ENCODE measurements at regions not wholly inside any gene's neighbourhood (a gene's known extent, or its start where the extent isn't known, plus 50 kb on each side); places are given as distances from the start of the nearest gene placed in this dataset.

DNA sequence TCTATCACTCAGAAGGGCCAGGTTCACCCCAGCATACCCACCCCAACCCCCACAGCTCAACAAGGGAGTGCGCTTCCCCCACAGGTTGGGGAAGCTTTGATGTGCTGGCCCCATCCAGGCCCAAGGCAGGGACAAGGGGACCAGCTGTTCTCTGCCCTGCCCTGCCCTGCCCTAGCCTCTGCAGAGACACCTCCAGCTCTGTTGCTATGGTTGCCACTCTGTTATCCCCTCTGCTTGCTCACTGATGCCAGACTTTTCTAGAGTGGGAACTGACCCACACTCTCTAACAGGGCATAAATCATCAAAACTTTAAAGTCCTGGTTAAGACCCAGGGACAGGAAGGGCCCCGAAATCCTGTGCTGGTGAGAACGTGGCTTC is 50.4 kb upstream of the ENPP7 start:
- Histone ChIP-seq H3K36me3 (no peaks in the 10 kb centered on the region), H3K27ac (no peak overlapping the region), H3K27me3 (peaks cover 18 to 22% (median 19%) of the 10 kb centered on the region in 3 donors), H3K4me1 (no peaks in the 10 kb centered on the region), H3K9me3 (no peaks in the 10 kb centered on the region), H3K4me3 (no peak overlapping the region)
- in situ Hi-C loops (cut with MboI; ENCODE audit: low sequenced_read_pairs in 4 of 4) (no loop called here), intact Hi-C loops (cut with DNase I; ENCODE audit: low total_unique reads) (no loop called here)
- ATAC-seq (no peak), DNase-seq (no peak)
- TF ChIP-seq CTCF (IDR thresholded peaks at IDR 0.05 in 4 of 5, conservative IDR thresholded peaks at IDR 0.05 in 1 of 5) (no peak), POLR2A (IDR thresholded peaks at IDR 0.05) (no peak)

DNA sequence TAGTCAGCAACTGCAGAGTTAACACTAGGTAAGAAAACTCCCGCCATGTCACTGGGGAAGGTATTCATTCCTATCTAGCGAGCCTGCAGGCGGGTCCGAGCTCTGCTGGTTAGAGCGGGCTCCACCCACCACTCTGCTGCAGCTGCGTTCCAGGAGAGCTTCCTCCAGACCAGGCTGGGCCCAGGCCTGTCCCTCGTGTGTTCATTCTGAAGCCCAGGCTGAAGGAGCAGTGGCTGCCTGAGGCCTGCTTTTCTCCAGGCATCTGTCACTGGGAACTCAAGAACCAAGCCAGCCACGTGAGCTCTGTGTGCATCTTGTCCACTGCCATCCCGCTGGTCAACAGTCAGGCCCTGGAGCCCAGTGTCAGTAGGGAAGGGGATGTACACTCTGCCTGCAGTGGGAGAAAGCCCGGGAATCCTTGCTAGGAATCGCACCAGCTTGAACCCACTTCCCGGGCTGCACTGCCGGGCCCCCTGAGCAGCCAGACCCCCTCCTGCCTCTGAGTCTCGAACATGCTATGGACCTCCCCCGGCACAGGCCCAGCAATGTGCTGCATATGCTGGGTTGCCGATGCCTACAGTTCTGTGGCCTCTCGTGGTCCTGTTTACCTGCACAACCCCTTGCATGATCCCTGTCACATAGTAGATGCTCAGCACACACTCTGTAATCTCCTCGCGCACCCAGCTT is 51.0 kb upstream of the ENPP7 start:
- Histone ChIP-seq H3K27ac (no peak overlapping the region), H3K9me3 (no peaks in the 10 kb centered on the region), H3K27me3 (peaks cover 13 to 21% (median 18%) of the 10 kb centered on the region in 3 donors), H3K36me3 (no peaks in the 10 kb centered on the region), H3K4me3 (no peak overlapping the region), H3K4me1 (no peaks in the 10 kb centered on the region)
- intact Hi-C loops (cut with DNase I; ENCODE audit: low total_unique reads) (no loop called here), in situ Hi-C loops (cut with MboI; ENCODE audit: low sequenced_read_pairs in 4 of 4) (no loop called here)
- ATAC-seq (no peak), DNase-seq (no peak)
- TF ChIP-seq POLR2A (IDR thresholded peaks at IDR 0.05) (no peak), CTCF (IDR thresholded peaks at IDR 0.05 in 4 of 5, conservative IDR thresholded peaks at IDR 0.05 in 1 of 5) (no peak)

GRCh38 chr17:79678736-79679255 is 51.9 kb upstream of the ENPP7 start:
- in situ Hi-C loops (cut with MboI; ENCODE audit: low sequenced_read_pairs in 4 of 4) (no loop called here), intact Hi-C loops (cut with DNase I; ENCODE audit: low total_unique reads) (no loop called here)
- Histone ChIP-seq H3K27ac (no peak overlapping the region), H3K36me3 (no peaks in the 10 kb centered on the region), H3K27me3 (peaks cover 3 to 25% (median 19%) of the 10 kb centered on the region in 3 donors), H3K4me3 (no peak overlapping the region), H3K9me3 (peaks cover 0 to 7% (median 0%) of the 10 kb centered on the region in 3 donors), H3K4me1 (no peaks in the 10 kb centered on the region)
- TF ChIP-seq POLR2A (IDR thresholded peaks at IDR 0.05) (no peak), CTCF (IDR thresholded peaks at IDR 0.05 in 4 of 5, conservative IDR thresholded peaks at IDR 0.05 in 1 of 5) (no peak)
- DNase-seq (no peak), ATAC-seq (no peak)

GRCh38 chr17:79678091-79678735 is 52.5 kb upstream of the ENPP7 start:
- in situ Hi-C loops (cut with MboI; ENCODE audit: low sequenced_read_pairs in 4 of 4), result no loop called here
- no peak for ATAC-seq

More at GRCh38 chr17:79678091-79678735, 52.5 kb upstream of the ENPP7 start:
- H3K27me3 ChIP-seq, result peaks cover 0 to 29% (median 25%) of the 10 kb centered on the region in 3 donors
- H3K9me3 ChIP-seq, result peaks cover 0 to 12% (median 0%) of the 10 kb centered on the region in 3 donors
- TF ChIP-seq CTCF (IDR thresholded peaks at IDR 0.05 in 4 of 5, conservative IDR thresholded peaks at IDR 0.05 in 1 of 5) (no peak), POLR2A (IDR thresholded peaks at IDR 0.05) (no peak)
- no peaks in the 10 kb centered on the region for H3K4me1 ChIP-seq
- H3K27ac ChIP-seq, result no peak overlapping the region
- intact Hi-C loops (cut with DNase I; ENCODE audit: low total_unique reads), result no loop called here
- H3K4me3 ChIP-seq, result no peak overlapping the region
- no peaks in the 10 kb centered on the region for H3K36me3 ChIP-seq
- no peak for DNase-seq

All from gastrocnemius medialis (tissue), 4 donors.